A673 (cell line): ENCODE measurements at regions not wholly inside any gene's neighbourhood (a gene's known extent, or its start where the extent isn't known, plus 50 kb on each side); places are given as distances from the start of the nearest gene placed in this dataset.

Source experiments
- BruUV-seq: library from RNA; stranded (reverse); fragments of 400-500 nt; replicated peaks from 2 replicates; lab custom pipeline; 2021; lab: Mats Ljungman, UMichigan
- CTCF ChIA-PET: fragments of 300-600 bp; sonication (Branson Sonifier 250); formaldehyde crosslinking; loops from one replicate; lab custom pipeline; 2022; ENCODE audit warnings: antibody characterized with exemption; lab: Charles Lee
- POLR2A ChIA-PET: fragments of 300-600 bp; sonication (Branson Sonifier 250); formaldehyde crosslinking; loops from one replicate; lab custom pipeline; 2022; ENCODE audit warnings: antibody characterized with exemption; ENCODE audit not compliant: low non-redundant PET; lab: Charles Lee
- DNase-seq: peaks from one replicate; pipeline ENCODE4 v3.0.0-alpha.2; 2015; ENCODE audit warnings: low spot score
- H3K27ac ChIP-seq: fragments of 200-600 bp; sonication (generic); 2 replicates; pipeline ENCODE4 v1.5.1; 2016; ENCODE audit warnings: mixed run types, low read depth, mild to moderate bottlenecking, mixed read lengths, antibody characterized with exemption, low read length; ENCODE audit not compliant: poor library complexity, severe bottlenecking
- H3K27me3 ChIP-seq: fragments of 200-600 bp; sonication (generic); replicated peaks from 2 replicates; pipeline ENCODE4 v1.6.1; 2017; ENCODE audit warnings: mixed run types, low read depth, mild to moderate bottlenecking, mixed read lengths, antibody characterized with exemption, low read length; ENCODE audit not compliant: insufficient read depth, poor library complexity
- H3K36me3 ChIP-seq: fragments of 200-600 bp; sonication (generic); 2 replicates; pipeline ENCODE4 v1.6.1; 2016; ENCODE audit warnings: mixed run types, mild to moderate bottlenecking, mixed read lengths, antibody characterized with exemption, low read length; ENCODE audit not compliant: insufficient read depth, poor library complexity, severe bottlenecking
- H3K4me1 ChIP-seq: fragments of 200-600 bp; sonication (generic); 2 replicates; pipeline ENCODE4 v1.6.1; 2017; ENCODE audit warnings: mixed run types, mild to moderate bottlenecking, mixed read lengths, antibody characterized with exemption, low read length; ENCODE audit not compliant: insufficient read depth, poor library complexity, severe bottlenecking
- H3K4me3 ChIP-seq: fragments of 200-600 bp; sonication (generic); 2 replicates; pipeline ENCODE4 v1.5.1; 2016; ENCODE audit warnings: low read depth, mixed run types, mild to moderate bottlenecking, mixed read lengths, low read length; ENCODE audit not compliant: poor library complexity, severe bottlenecking
- H3K9me3 ChIP-seq: fragments of 200-600 bp; sonication (generic); 2 replicates; pipeline ENCODE4 v1.6.1; 2016; ENCODE audit warnings: mixed run types, low read depth, mild to moderate bottlenecking, mixed read lengths, antibody characterized with exemption, low read length; ENCODE audit not compliant: poor library complexity, severe bottlenecking
- EZH2 ChIP-seq: fragments of 200-600 bp; sonication (generic); IDR thresholded peaks from 2 replicates; pipeline ENCODE4 v1.6.1; 2017; ENCODE audit warnings: borderline replicate concordance, low read depth, mild to moderate bottlenecking, mixed read lengths, antibody characterized with exemption, low read length; ENCODE audit not compliant: poor library complexity, severe bottlenecking
- intact Hi-C: fragments of 100-400 bp; cut with micrococcal nuclease; formaldehyde crosslinking; loops from one replicate; pipeline ENCODE4 v1.10.0; 2022; ENCODE audit not compliant: unreplicated experiment
- TF ChIP-seq, protein P1 (sequence below): fragments of 300-800, 200-600 bp; sonication (generic); conservative IDR thresholded peaks from 2 replicates; pipeline ENCODE4 v1.5.1; 2017; ENCODE audit warnings: low read depth, mild to moderate bottlenecking, antibody characterized with exemption, low read length, moderate library complexity, mixed read lengths

DNA sequence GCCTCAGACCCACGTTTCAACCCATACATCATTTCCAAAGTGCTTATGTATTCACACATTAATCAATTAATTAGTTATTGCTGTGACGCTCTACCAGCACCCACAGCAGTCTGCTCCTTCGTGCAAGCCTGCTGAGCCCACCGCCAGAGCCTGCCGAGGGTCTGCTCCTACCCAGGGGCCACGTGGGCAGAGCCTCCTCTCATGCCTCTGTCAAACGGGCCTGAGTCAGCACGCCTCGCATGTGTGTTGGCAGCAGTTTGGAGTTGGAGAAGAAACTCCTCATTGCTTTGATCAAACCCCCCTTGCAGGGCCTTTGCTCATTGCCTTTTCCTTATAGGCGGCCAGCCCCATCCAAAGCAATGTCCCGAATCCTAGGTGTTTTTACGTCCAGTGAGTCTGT lies 256.2 kb upstream of the IRX4 start:
- no peaks in the 10 kb centered on the region for H3K36me3 ChIP-seq
- no peak overlapping the region for H3K4me3 ChIP-seq
- H3K4me1 ChIP-seq = no peaks in the 10 kb centered on the region
- no peaks in the 10 kb centered on the region for H3K9me3 ChIP-seq
- TF ChIP-seq, protein P1, sequence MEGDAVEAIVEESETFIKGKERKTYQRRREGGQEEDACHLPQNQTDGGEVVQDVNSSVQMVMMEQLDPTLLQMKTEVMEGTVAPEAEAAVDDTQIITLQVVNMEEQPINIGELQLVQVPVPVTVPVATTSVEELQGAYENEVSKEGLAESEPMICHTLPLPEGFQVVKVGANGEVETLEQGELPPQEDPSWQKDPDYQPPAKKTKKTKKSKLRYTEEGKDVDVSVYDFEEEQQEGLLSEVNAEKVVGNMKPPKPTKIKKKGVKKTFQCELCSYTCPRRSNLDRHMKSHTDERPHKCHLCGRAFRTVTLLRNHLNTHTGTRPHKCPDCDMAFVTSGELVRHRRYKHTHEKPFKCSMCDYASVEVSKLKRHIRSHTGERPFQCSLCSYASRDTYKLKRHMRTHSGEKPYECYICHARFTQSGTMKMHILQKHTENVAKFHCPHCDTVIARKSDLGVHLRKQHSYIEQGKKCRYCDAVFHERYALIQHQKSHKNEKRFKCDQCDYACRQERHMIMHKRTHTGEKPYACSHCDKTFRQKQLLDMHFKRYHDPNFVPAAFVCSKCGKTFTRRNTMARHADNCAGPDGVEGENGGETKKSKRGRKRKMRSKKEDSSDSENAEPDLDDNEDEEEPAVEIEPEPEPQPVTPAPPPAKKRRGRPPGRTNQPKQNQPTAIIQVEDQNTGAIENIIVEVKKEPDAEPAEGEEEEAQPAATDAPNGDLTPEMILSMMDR = no peak
- no peak for TF ChIP-seq EZH2
- DNase-seq = no peak
- no TSS peak for BruUV-seq
- CTCF ChIA-PET = no interaction called here
- intact Hi-C loops = no loop called here
- peaks cover 22% of the 10 kb centered on the region for H3K27me3 ChIP-seq
- H3K27ac ChIP-seq = no peak overlapping the region
- POLR2A ChIA-PET = no interaction called here

DNA sequence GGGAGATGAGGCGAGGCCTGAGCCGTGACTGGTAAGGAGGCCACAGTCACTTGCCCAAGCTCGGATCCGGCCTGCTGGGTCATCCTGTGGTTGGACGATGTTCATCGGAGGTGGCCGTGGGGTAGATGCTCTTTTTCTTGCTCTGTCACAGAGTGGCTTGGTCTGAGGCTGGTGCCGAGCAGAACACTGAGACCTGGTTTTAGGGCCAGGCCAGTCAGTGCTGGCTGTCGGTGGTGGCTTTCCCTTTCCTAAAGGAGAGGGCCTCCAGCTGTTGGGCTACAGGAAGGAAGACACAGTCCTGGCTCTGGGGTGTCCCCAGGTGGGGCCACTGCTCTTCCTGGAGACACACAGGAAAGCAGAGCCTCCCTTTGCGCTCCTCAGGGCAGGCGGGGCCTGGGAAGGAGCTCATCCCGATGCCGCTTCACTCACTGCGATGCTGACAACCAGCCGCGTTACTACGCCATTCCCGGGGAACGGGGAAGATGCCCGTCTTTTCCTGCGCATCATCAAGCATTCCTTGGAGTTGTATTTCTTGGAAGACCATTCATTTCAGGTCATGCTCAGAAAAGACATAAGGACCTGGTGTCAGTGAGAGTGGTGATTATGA lies 254.8 kb upstream of the IRX4 start:
- Histone ChIP-seq H3K4me3 (no peak overlapping the region), H3K36me3 (no peaks in the 10 kb centered on the region), H3K9me3 (no peaks in the 10 kb centered on the region), H3K27me3 (peaks cover 18% of the 10 kb centered on the region), H3K27ac (no peak overlapping the region), H3K4me1 (no peaks in the 10 kb centered on the region)
- BruUV-seq = no TSS peak
- ChIA-PET POLR2A (no interaction called here), CTCF (no interaction called here)
- no peak for DNase-seq
- intact Hi-C loops = no loop called here
- TF ChIP-seq, protein P1 = no peak
- TF ChIP-seq EZH2 = no peak

DNA sequence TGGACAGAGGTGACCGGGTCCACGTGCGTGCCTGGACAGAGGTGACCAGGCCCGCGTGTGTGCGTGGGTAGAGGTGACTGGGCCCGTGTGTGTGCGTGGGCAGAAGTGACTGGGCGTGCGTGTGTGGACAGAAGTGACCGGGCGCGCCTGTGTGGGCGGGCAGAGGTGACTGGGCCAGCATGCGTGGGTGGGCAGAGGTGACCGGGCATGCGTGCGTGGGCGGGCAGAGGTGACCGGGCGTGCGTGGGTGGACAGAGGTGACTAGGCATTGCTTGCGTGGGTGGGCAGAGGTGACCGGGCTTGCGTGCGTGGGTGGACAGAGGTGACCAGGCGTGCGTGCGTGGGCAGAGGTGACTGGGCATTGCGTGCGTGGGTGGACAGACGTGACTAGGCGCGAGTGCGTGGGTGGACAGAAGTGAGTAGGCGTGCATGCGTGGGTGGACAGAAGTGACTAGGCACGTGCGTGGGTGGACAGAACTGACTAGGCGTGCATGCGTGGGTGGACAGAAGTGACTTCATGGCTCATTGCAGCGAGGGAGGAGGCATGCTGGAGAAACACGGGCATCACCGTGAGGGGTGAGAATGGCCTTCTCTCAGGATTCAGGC lies 254.1 kb upstream of the IRX4 start:
- CTCF ChIA-PET = no interaction called here
- H3K36me3 ChIP-seq = no peaks in the 10 kb centered on the region
- H3K27me3 ChIP-seq = peaks cover 12% of the 10 kb centered on the region
- no peaks in the 10 kb centered on the region for H3K4me1 ChIP-seq
- DNase-seq = no peak
- intact Hi-C loops = no loop called here
- no peak overlapping the region for H3K4me3 ChIP-seq
- H3K9me3 ChIP-seq = no peaks in the 10 kb centered on the region
- POLR2A ChIA-PET = no interaction called here
- H3K27ac ChIP-seq = no peak overlapping the region
- TF ChIP-seq EZH2 = no peak
- TF ChIP-seq, protein P1 = no peak
- no TSS peak for BruUV-seq
